ENCODE measurements at regions not wholly inside any gene's neighbourhood (a gene's known extent, or its start where the extent isn't known, plus 50 kb on each side); places are given as distances from the start of the nearest gene placed in this dataset.

DNA sequence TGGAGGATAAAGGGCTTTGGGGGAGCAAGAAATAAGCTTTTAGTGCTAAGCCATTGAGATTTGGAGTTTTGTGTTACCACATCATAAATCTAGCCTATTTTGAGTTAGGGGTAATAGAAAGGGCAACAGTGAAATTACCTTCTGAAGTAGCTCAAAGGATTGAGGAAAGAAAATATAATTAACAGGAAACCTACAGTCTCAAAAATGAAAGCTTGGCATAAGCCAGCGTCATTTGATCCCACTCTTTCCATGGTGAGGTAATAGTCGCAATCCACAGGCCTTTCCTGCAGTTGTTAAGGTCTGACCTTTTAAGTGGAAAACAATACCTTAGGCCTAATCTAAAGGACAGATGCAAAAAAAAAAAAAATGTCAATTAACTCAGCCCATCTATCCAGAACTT lies 182.7 kb downstream of the UXS1 start:
- Histone ChIP-seq H2BK120ac (ENCODE audit: low read depth, low read length, poor library complexity, severe bottlenecking) (no peak overlapping the region), H3K4ac (ENCODE audit: low read depth, low read length) (no peak overlapping the region), H3K79me2 (ENCODE audit: insufficient read depth, low read length) (no peaks in the 10 kb centered on the region), H2BK15ac (ENCODE audit: low read depth, low read length) (no peak overlapping the region), H3T11ph (ENCODE audit: low read length) (no peak overlapping the region), H2BK20ac (ENCODE audit: low read depth, low read length, poor library complexity, severe bottlenecking) (no peak overlapping the region), H2BK5ac (ENCODE audit: insufficient read length, low read length) (no peak overlapping the region), H3K56ac (ENCODE audit: insufficient read length, low read depth, low read length) (no peak overlapping the region), H2AFZ (ENCODE audit: low read length) (no peak overlapping the region), H3K4me2 (ENCODE audit: insufficient read depth, insufficient read length, low read length) (no peak overlapping the region), H3K27ac (ENCODE audit: insufficient read length, low read depth, low read length) (no peak overlapping the region), H3K9ac (ENCODE audit: extremely low read depth, insufficient read length, low read length) (no peak overlapping the region), H3K79me1 (ENCODE audit: insufficient read depth, low read depth, low read length, poor library complexity, severe bottlenecking) (no peaks in the 10 kb centered on the region), H2AK5ac (ENCODE audit: insufficient read length, low read length) (no peak overlapping the region), H4K91ac (ENCODE audit: insufficient read length, low read depth, low read length) (no peak overlapping the region), H3K27me3 (ENCODE audit: insufficient read depth, low read length) (no peaks in the 10 kb centered on the region), H3K18ac (ENCODE audit: insufficient read length, low read depth, low read length) (no peak overlapping the region), H3K23me2 (ENCODE audit: insufficient read length, low read depth, low read length, poor library complexity, severe bottlenecking) (no peaks in the 10 kb centered on the region), H3K4me1 (ENCODE audit: insufficient read depth, low read length) (peaks cover 5% of the 10 kb centered on the region; the same call in 1 of the 2 replicates), H4K5ac (ENCODE audit: insufficient read length, low read depth, low read length) (no peak overlapping the region), H4K20me1 (ENCODE audit: control insufficient read depth, insufficient read depth, insufficient read length) (no peaks in the 10 kb centered on the region), H3K23ac (ENCODE audit: insufficient read length, low read depth, low read length) (no peak overlapping the region), H2BK12ac (ENCODE audit: insufficient read length, low read depth, low read length) (no peak overlapping the region), H3K9me3 (ENCODE audit: control insufficient read depth, low read depth, low read length) (no peaks in the 10 kb centered on the region), H4K8ac (replicated peaks; ENCODE audit: insufficient read length, low read depth, low read length) (no peak overlapping the region), H3K14ac (ENCODE audit: insufficient read depth, low read length) (no peak overlapping the region)
- Mint-ChIP-seq H3K36me3 (ENCODE audit: insufficient read depth in 1 of 3, low read depth in 3 of 3) (peaks cover 24 to 29% (median 28%) of the 10 kb centered on the region in 3 experiments), H3K9me3 (peaks cover 24 to 39% of the 10 kb centered on the region in 2 experiments), H3K4me1 (peaks cover 25 to 37% of the 10 kb centered on the region in 2 experiments), H3K27ac (no peak overlapping the region), H3K4me3 (no peak overlapping the region), H3K27me3 (ENCODE audit: low read depth) (peaks cover 4% of the 10 kb centered on the region)
- no CpG with 5 or more reads among the region's 2 CpGs for WGBS (ENCODE audit: extremely low coverage, insufficient read length, low lambda C conversion rate)
- no peak for DNase-seq
- TF ChIP-seq CTCF (conservative IDR thresholded peaks at IDR 0.05), result no peak
